T-helper 1 cell treated with Interleukin-12 subunit alpha and Interleukin-12 subunit beta and Interleukin-4 antibody, amounts not matched to agents 30 μg/mL and 1 μg/mL, for 36 hours (primary cell): ENCODE measurements at regions not wholly inside any gene's neighbourhood (a gene's known extent, or its start where the extent isn't known, plus 50 kb on each side); places are given as distances from the start of the nearest gene placed in this dataset.

Experiments
- H3K27ac Mint-ChIP-seq: one replicate; pipeline ENCODE4 v1.8.0; 2021; ENCODE audit warnings: mild to moderate bottlenecking, mixed read lengths
- H3K27me3 Mint-ChIP-seq: one replicate; pipeline ENCODE4 v1.8.0; 2021; ENCODE audit warnings: low read depth, mixed read lengths
- H3K36me3 Mint-ChIP-seq: one replicate; pipeline ENCODE4 v1.8.0; 2021; ENCODE audit warnings: low read depth, mixed read lengths
- H3K4me1 Mint-ChIP-seq: one replicate; pipeline ENCODE4 v1.8.0; 2021; ENCODE audit warnings: low read depth, mixed read lengths
- H3K4me3 Mint-ChIP-seq: one replicate; pipeline ENCODE4 v1.8.0; 2021; ENCODE audit warnings: mild to moderate bottlenecking, moderate library complexity, mixed read lengths
- H3K9me3 Mint-ChIP-seq: one replicate; pipeline ENCODE4 v1.8.0; 2021; ENCODE audit warnings: mixed read lengths

- Mint-ChIP-seq H3K27me3 (peaks cover 18% of the 10 kb centered on the region), H3K9me3 (no peaks in the 10 kb centered on the region), H3K36me3 (no peaks in the 10 kb centered on the region), H3K4me1 (peaks cover 3% of the 10 kb centered on the region), H3K4me3 (no peak overlapping the region), H3K27ac (no peak overlapping the region)
These were observed 186.3 kb downstream of the CTTN start for GRCh38 chr11:70584498-70585235.

GRCh38 chr11:70585236-70585545 lies 186.9 kb downstream of the CTTN start:
- H3K36me3 Mint-ChIP-seq, result no peaks in the 10 kb centered on the region
- H3K27ac Mint-ChIP-seq, result no peak overlapping the region
- peaks cover 19% of the 10 kb centered on the region for H3K27me3 Mint-ChIP-seq
- no peaks in the 10 kb centered on the region for H3K9me3 Mint-ChIP-seq
- peaks cover 6% of the 10 kb centered on the region for H3K4me1 Mint-ChIP-seq
- H3K4me3 Mint-ChIP-seq, result no peak overlapping the region

GRCh38 chr11:70586261-70587074 lies 188.1 kb downstream of the CTTN start:
- Mint-ChIP-seq H3K27me3 (peaks cover 29% of the 10 kb centered on the region), H3K36me3 (no peaks in the 10 kb centered on the region), H3K27ac (no peak overlapping the region)

GRCh38 chr11:70587075-70587389 lies 188.7 kb downstream of the CTTN start:
- H3K36me3 Mint-ChIP-seq, result no peaks in the 10 kb centered on the region
- no peak overlapping the region for H3K4me3 Mint-ChIP-seq
- no peaks in the 10 kb centered on the region for H3K9me3 Mint-ChIP-seq
- peaks cover 29% of the 10 kb centered on the region for H3K27me3 Mint-ChIP-seq
- H3K4me1 Mint-ChIP-seq, result peaks cover 12% of the 10 kb centered on the region
- H3K27ac Mint-ChIP-seq, result no peak overlapping the region

More at GRCh38 chr11:70586261-70587074, 188.1 kb downstream of the CTTN start:
- no peak overlapping the region for H3K4me3 Mint-ChIP-seq
- H3K4me1 Mint-ChIP-seq, result peaks cover 12% of the 10 kb centered on the region
- no peaks in the 10 kb centered on the region for H3K9me3 Mint-ChIP-seq

GRCh38 chr11:70590356-70590991 lies 192.1 kb downstream of the CTTN start:
- Mint-ChIP-seq H3K27me3 (peaks cover 29% of the 10 kb centered on the region), H3K9me3 (no peaks in the 10 kb centered on the region), H3K36me3 (no peaks in the 10 kb centered on the region), H3K27ac (peak overlapping the region; percentile 36), H3K4me3 (no peak overlapping the region), H3K4me1 (peaks cover 12% of the 10 kb centered on the region)

- H3K4me3 Mint-ChIP-seq, result no peak overlapping the region
- no peak overlapping the region for H3K27ac Mint-ChIP-seq
- H3K9me3 Mint-ChIP-seq, result no peaks in the 10 kb centered on the region
- H3K36me3 Mint-ChIP-seq, result no peaks in the 10 kb centered on the region
- H3K27me3 Mint-ChIP-seq, result peaks cover 25% of the 10 kb centered on the region
- peaks cover 12% of the 10 kb centered on the region for H3K4me1 Mint-ChIP-seq
These were observed 194.4 kb downstream of the CTTN start for GRCh38 chr11:70592641-70593165.

- H3K27me3 Mint-ChIP-seq, result peaks cover 24% of the 10 kb centered on the region
- H3K9me3 Mint-ChIP-seq, result no peaks in the 10 kb centered on the region
- H3K4me1 Mint-ChIP-seq, result peaks cover 12% of the 10 kb centered on the region
- H3K4me3 Mint-ChIP-seq, result no peak overlapping the region
- no peaks in the 10 kb centered on the region for H3K36me3 Mint-ChIP-seq
- H3K27ac Mint-ChIP-seq, result no peak overlapping the region
These were observed 195.2 kb downstream of the CTTN start for GRCh38 chr11:70593446-70593983.

GRCh38 chr11:70594031-70594430 lies 195.7 kb downstream of the CTTN start:
- Mint-ChIP-seq H3K4me1 (peaks cover 12% of the 10 kb centered on the region), H3K9me3 (no peaks in the 10 kb centered on the region), H3K27ac (no peak overlapping the region), H3K4me3 (no peak overlapping the region), H3K27me3 (peaks cover 25% of the 10 kb centered on the region), H3K36me3 (no peaks in the 10 kb centered on the region)

- Mint-ChIP-seq H3K4me3 (no peak overlapping the region), H3K27ac (no peak overlapping the region), H3K36me3 (no peaks in the 10 kb centered on the region), H3K9me3 (no peaks in the 10 kb centered on the region), H3K27me3 (peaks cover 22% of the 10 kb centered on the region), H3K4me1 (peaks cover 10% of the 10 kb centered on the region)
These were observed 196.3 kb downstream of the CTTN start for GRCh38 chr11:70594606-70595005.

- no peaks in the 10 kb centered on the region for H3K36me3 Mint-ChIP-seq
These were observed 196.7 kb downstream of the CTTN start for GRCh38 chr11:70595016-70595415.

GRCh38 chr11:70595452-70595851 lies 197.1 kb downstream of the CTTN start:
- Mint-ChIP-seq H3K27me3 (peaks cover 21% of the 10 kb centered on the region), H3K4me1 (peaks cover 4% of the 10 kb centered on the region), H3K27ac (no peak overlapping the region), H3K9me3 (no peaks in the 10 kb centered on the region), H3K36me3 (no peaks in the 10 kb centered on the region), H3K4me3 (no peak overlapping the region)

More at GRCh38 chr11:70595016-70595415, 196.7 kb downstream of the CTTN start:
- Mint-ChIP-seq H3K27me3 (peaks cover 21% of the 10 kb centered on the region), H3K9me3 (no peaks in the 10 kb centered on the region), H3K4me3 (no peak overlapping the region), H3K27ac (no peak overlapping the region), H3K4me1 (peaks cover 7% of the 10 kb centered on the region)

- Mint-ChIP-seq H3K4me1 (no peaks in the 10 kb centered on the region), H3K36me3 (no peaks in the 10 kb centered on the region), H3K27me3 (peaks cover 15% of the 10 kb centered on the region), H3K27ac (no peak overlapping the region), H3K9me3 (no peaks in the 10 kb centered on the region), H3K4me3 (no peak overlapping the region)
These were observed 197.8 kb downstream of the CTTN start for GRCh38 chr11:70596091-70596490.

- no peak overlapping the region for H3K4me3 Mint-ChIP-seq
- no peak overlapping the region for H3K27ac Mint-ChIP-seq
- peaks cover 11% of the 10 kb centered on the region for H3K27me3 Mint-ChIP-seq
- H3K4me1 Mint-ChIP-seq, result no peaks in the 10 kb centered on the region
- H3K36me3 Mint-ChIP-seq, result no peaks in the 10 kb centered on the region
- no peaks in the 10 kb centered on the region for H3K9me3 Mint-ChIP-seq
These were observed 198.8 kb downstream of the CTTN start for GRCh38 chr11:70597006-70597555.
